Activated CD4-positive, alpha-beta T cell treated with anti-CD3 and anti-CD28 coated beads, Interleukin-2, Interleukin-6, amounts not matched to agents 100 ng/mL and 50 ng/mL, durations not matched to agents 16 hours and 8 hours (primary cell): ENCODE measurements at regions not wholly inside any gene's neighbourhood (a gene's known extent, or its start where the extent isn't known, plus 50 kb on each side); places are given as distances from the start of the nearest gene placed in this dataset.
"Not testable (repeated sequence)": the region's sequence is repeated elsewhere in the genome, so short reads cannot be mapped to it uniquely, and the experiment has no call there.

Experiments
- DNase-seq: peaks from one replicate; pipeline ENCODE4 v3.0.0-alpha.2; 2020

- not testable (repeated sequence) for DNase-seq
These were observed 261.2 kb downstream of the ADGRD1 start for GRCh38 chr12:131214936-131215335.

- DNase-seq = not testable (repeated sequence)
These were observed 262.9 kb downstream of the ADGRD1 start for GRCh38 chr12:131216587-131216986.

GRCh38 chr12:131217024-131217586 lies 263.4 kb downstream of the ADGRD1 start:
- DNase-seq = no peak

GRCh38 chr12:131218026-131218922 lies 264.6 kb downstream of the ADGRD1 start:
- no peak for DNase-seq

GRCh38 chr12:131218923-131219669 lies 265.4 kb downstream of the ADGRD1 start:
- DNase-seq = no peak

GRCh38 chr12:131219670-131220330 lies 266.1 kb downstream of the ADGRD1 start:
- no peak for DNase-seq

GRCh38 chr12:131220331-131220685 lies 266.6 kb downstream of the ADGRD1 start:
- DNase-seq = no peak

GRCh38 chr12:131221061-131221956 lies 267.6 kb downstream of the ADGRD1 start:
- no peak for DNase-seq

- DNase-seq = no peak
These were observed 268.2 kb downstream of the ADGRD1 start for GRCh38 chr12:131221957-131222328.

- DNase-seq = peak; percentile 27
These were observed 268.8 kb downstream of the ADGRD1 start for GRCh38 chr12:131222329-131223139.

- DNase-seq = no peak
These were observed 269.6 kb downstream of the ADGRD1 start for GRCh38 chr12:131223171-131223761.

- DNase-seq = no peak
These were observed 270.1 kb downstream of the ADGRD1 start for GRCh38 chr12:131223791-131224225.

GRCh38 chr12:131224226-131225065 lies 270.7 kb downstream of the ADGRD1 start:
- DNase-seq = not testable (repeated sequence)

- DNase-seq = not testable (repeated sequence)
These were observed 271.3 kb downstream of the ADGRD1 start for GRCh38 chr12:131225066-131225380.

GRCh38 chr12:131226345-131227265 lies 272.9 kb downstream of the ADGRD1 start:
- no peak for DNase-seq

- not testable (repeated sequence) for DNase-seq
These were observed 273.9 kb downstream of the ADGRD1 start for GRCh38 chr12:131227641-131228040.

GRCh38 chr12:131229079-131229425 lies 275.3 kb downstream of the ADGRD1 start:
- not testable (repeated sequence) for DNase-seq

GRCh38 chr12:131229426-131230339 lies 276.0 kb downstream of the ADGRD1 start:
- no peak for DNase-seq
